Erythroblast (primary cell): ENCODE measurements at regions not wholly inside any gene's neighbourhood (a gene's known extent, or its start where the extent isn't known, plus 50 kb on each side); places are given as distances from the start of the nearest gene placed in this dataset.

Experiments
- GATA1 ChIP-seq: IDR thresholded peaks from 2 replicates; pipeline ENCODE4 v1.6.1; 2011; ENCODE audit warnings: low read depth, mild to moderate bottlenecking, control low read depth, low read length, moderate library complexity
- POLR2A ChIP-seq: IDR thresholded peaks from 2 replicates; pipeline ENCODE4 v1.6.1; 2011; ENCODE audit warnings: mild to moderate bottlenecking, low read length

- TF ChIP-seq POLR2A = no peak
- TF ChIP-seq GATA1 = no peak
These were observed 671.9 kb downstream of the TRIML1 start for GRCh38 chr4:188811121-188811520.
